SU-DHL-6 (cell line): ENCODE measurements at regions not wholly inside any gene's neighbourhood (a gene's known extent, or its start where the extent isn't known, plus 50 kb on each side); places are given as distances from the start of the nearest gene placed in this dataset.

Experiments used
- EZH2phosphoT487 ChIP-seq: fragments of 200-600 bp; sonication (generic), shearing (Covaris generic); conservative IDR thresholded peaks from 2 replicates; pipeline ENCODE4 v1.6.1; 2018; ENCODE audit warnings: mild to moderate bottlenecking, antibody characterized with exemption, low read length, moderate library complexity, mixed read lengths
- TF ChIP-seq, protein P1 (sequence below): fragments of 200-600 bp; sonication (generic); IDR thresholded peaks from one replicate; pipeline ENCODE4 v1.5.1; 2017; ENCODE audit warnings: antibody characterized with exemption, mild to moderate bottlenecking, low read length, moderate library complexity; ENCODE audit not compliant: insufficient read depth, poor library complexity, severe bottlenecking

DNA sequence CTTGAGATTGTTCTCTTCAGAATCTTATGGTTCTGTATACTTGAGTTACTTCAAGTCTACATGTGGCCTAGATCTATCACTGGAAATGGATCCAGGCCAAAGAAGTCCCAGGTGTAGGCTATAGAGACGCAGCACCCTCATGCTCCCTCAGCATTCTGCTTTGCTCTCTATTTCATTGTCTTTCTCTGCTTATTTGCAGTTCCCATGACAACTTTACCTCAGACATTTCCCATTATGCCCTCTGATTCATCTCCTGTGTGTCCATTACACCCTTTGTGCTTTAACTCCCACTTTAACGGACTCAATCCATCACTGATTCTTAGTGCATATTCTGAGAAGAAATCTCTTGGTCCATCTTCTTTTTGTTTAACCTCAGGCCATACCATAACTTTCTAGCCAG is 236.9 kb upstream of the NRIP1 start:
- TF ChIP-seq, protein P1, sequence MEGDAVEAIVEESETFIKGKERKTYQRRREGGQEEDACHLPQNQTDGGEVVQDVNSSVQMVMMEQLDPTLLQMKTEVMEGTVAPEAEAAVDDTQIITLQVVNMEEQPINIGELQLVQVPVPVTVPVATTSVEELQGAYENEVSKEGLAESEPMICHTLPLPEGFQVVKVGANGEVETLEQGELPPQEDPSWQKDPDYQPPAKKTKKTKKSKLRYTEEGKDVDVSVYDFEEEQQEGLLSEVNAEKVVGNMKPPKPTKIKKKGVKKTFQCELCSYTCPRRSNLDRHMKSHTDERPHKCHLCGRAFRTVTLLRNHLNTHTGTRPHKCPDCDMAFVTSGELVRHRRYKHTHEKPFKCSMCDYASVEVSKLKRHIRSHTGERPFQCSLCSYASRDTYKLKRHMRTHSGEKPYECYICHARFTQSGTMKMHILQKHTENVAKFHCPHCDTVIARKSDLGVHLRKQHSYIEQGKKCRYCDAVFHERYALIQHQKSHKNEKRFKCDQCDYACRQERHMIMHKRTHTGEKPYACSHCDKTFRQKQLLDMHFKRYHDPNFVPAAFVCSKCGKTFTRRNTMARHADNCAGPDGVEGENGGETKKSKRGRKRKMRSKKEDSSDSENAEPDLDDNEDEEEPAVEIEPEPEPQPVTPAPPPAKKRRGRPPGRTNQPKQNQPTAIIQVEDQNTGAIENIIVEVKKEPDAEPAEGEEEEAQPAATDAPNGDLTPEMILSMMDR: no peak
- TF ChIP-seq EZH2phosphoT487: no peak
